HL-60 (cell line): ENCODE measurements at regions not wholly inside any gene's neighbourhood (a gene's known extent, or its start where the extent isn't known, plus 50 kb on each side); places are given as distances from the start of the nearest gene placed in this dataset.

ENCODE experiments used
- DNase-seq, 2 experiments: peaks; one replicate each; pipeline ENCODE4 v3.0.0-alpha.2; 2010 to 2020; ENCODE audit warnings: low read depth in 1 of 2, low spot score in 1 of 2
- H3K27ac ChIP-seq: fragments of 250-450 bp; sonication (Bioruptor Pico); replicated peaks from 2 replicates; pipeline ENCODE4 v1.5.1; 2020; ENCODE audit warnings: mild to moderate bottlenecking, moderate library complexity
- H3K27me3 ChIP-seq: fragments of 250-450 bp; sonication (Bioruptor Pico); 2 replicates; pipeline ENCODE4 v1.5.1; 2021; ENCODE audit warnings: mild to moderate bottlenecking, moderate library complexity; ENCODE audit not compliant: insufficient read depth, poor library complexity, severe bottlenecking
- H3K4me3 ChIP-seq: replicated peaks from 2 replicates; pipeline ENCODE4 v1.5.1; 2011; ENCODE audit warnings: mild to moderate bottlenecking, control low read depth, low read length; ENCODE audit not compliant: insufficient read depth
- CTCF ChIP-seq: IDR thresholded peaks from one replicate; pipeline ENCODE4 v1.5.1; 2011; ENCODE audit warnings: low read length, control low read depth, inconsistent platforms; ENCODE audit not compliant: insufficient read depth
- GABPA ChIP-seq: IDR thresholded peaks from 2 replicates; pipeline ENCODE4 v1.6.1; 2012; ENCODE audit warnings: low read depth
- POLR2AphosphoS5 ChIP-seq: IDR thresholded peaks from 2 replicates; pipeline ENCODE4 v1.6.1; 2012; ENCODE audit warnings: low read depth
- REST ChIP-seq: IDR thresholded peaks from 2 replicates; pipeline ENCODE4 v1.6.1; 2012; ENCODE audit warnings: low read depth; ENCODE audit not compliant: insufficient replicate concordance
- SPI1 ChIP-seq: IDR thresholded peaks from 2 replicates; pipeline ENCODE4 v1.6.1; 2012; ENCODE audit warnings: low read depth, mild to moderate bottlenecking, borderline replicate concordance

GRCh38 chr2:53485021-53485728 is 282.4 kb upstream of the CHAC2 start:
- Histone ChIP-seq H3K27ac (no peak overlapping the region), H3K27me3 (no peaks in the 10 kb centered on the region), H3K4me3 (no peak overlapping the region)
- no peak for DNase-seq
- TF ChIP-seq CTCF: no peak
- TF ChIP-seq REST: no peak
- TF ChIP-seq GABPA: no peak
- TF ChIP-seq SPI1: no peak
- no peak for TF ChIP-seq POLR2AphosphoS5

GRCh38 chr2:53484531-53484930 is 283.1 kb upstream of the CHAC2 start:
- Histone ChIP-seq H3K4me3 (no peak overlapping the region), H3K27me3 (no peaks in the 10 kb centered on the region), H3K27ac (no peak overlapping the region)
- DNase-seq: no peak
- TF ChIP-seq POLR2AphosphoS5 (no peak), SPI1 (no peak), CTCF (no peak)

- Histone ChIP-seq H3K27ac (no peak overlapping the region), H3K27me3 (no peaks in the 10 kb centered on the region), H3K4me3 (no peak overlapping the region)
- TF ChIP-seq GABPA (no peak), CTCF (no peak), SPI1 (no peak)
- no peak for DNase-seq
Measured at GRCh38 chr2:53477517-53477916, 290.1 kb upstream of the CHAC2 start.

- H3K4me3 ChIP-seq: no peak overlapping the region
- no peak for DNase-seq
- no peak overlapping the region for H3K27ac ChIP-seq
- TF ChIP-seq CTCF: no peak
- no peak for TF ChIP-seq SPI1
- no peak for TF ChIP-seq POLR2AphosphoS5
- TF ChIP-seq GABPA: no peak
- no peak for TF ChIP-seq REST
- no peaks in the 10 kb centered on the region for H3K27me3 ChIP-seq
Measured at GRCh38 chr2:53476834-53477233, 290.8 kb upstream of the CHAC2 start.
